Vagina (tissue), 2 donors: ENCODE measurements at regions not wholly inside any gene's neighbourhood (a gene's known extent, or its start where the extent isn't known, plus 50 kb on each side); places are given as distances from the start of the nearest gene placed in this dataset.

Experiments
- DNase-seq, 2 donors: peaks; one replicate each; pipeline ENCODE4 v3.0.0-alpha.2; 2017; ENCODE audit errors: extremely low spot score in 2 of 2
- H3K27ac ChIP-seq: fragments of 200-600 bp; sonication (generic); one replicate; pipeline ENCODE4 v1.5.1; 2019
- H3K27me3 ChIP-seq: fragments of 200-600 bp; sonication (generic); one replicate; pipeline ENCODE4 v1.5.1; 2019
- H3K36me3 ChIP-seq, 2 donors: fragments of 200-600 bp; sonication (generic); one replicate each; pipeline ENCODE4 v1.5.1; 2017 to 2019
- H3K4me1 ChIP-seq: fragments of 200-600 bp; sonication (generic); one replicate; pipeline ENCODE4 v1.5.1; 2019
- H3K4me3 ChIP-seq, 2 donors: fragments of 200-600 bp; sonication (generic); 1 replicate in 1 of 2; 2 replicates in 1 of 2; pipeline ENCODE4 v1.5.1; 2016 to 2019
- H3K9me3 ChIP-seq: fragments of 200-600 bp; sonication (generic); one replicate; pipeline ENCODE4 v1.5.1; 2019
- CTCF ChIP-seq, 3 experiments: fragments of 450-650 bp in 2 of 3; fragments of 200-600 bp in 1 of 3; sonication (generic) in 1 of 3; IDR thresholded peaks; one replicate each; pipeline ENCODE4 v1.5.1; 2017 to 2019; ENCODE audit warnings: antibody characterized with exemption in 3 of 3, mild to moderate bottlenecking in 2 of 3, moderate library complexity in 2 of 3
- POLR2A ChIP-seq, 2 donors: fragments of 450-650 bp; IDR thresholded peaks; one replicate each; pipeline ENCODE4 v1.6.1; 2017; ENCODE audit warnings: antibody characterized with exemption in 2 of 2, mild to moderate bottlenecking in 2 of 2, moderate library complexity in 2 of 2
- POLR2AphosphoS5 ChIP-seq, 2 donors: sonication (generic); formaldehyde crosslinking; IDR thresholded peaks; one replicate each; pipeline ENCODE4 v1.9.0; 2017; ENCODE audit warnings: antibody characterized with exemption in 2 of 2, mild to moderate bottlenecking in 2 of 2, low read depth in 1 of 2; ENCODE audit not compliant: insufficient read depth in 1 of 2
- intact Hi-C: fragments of 100-400 bp; cut with DNase I; formaldehyde crosslinking; loops from one replicate; pipeline ENCODE4 v1.15.1; 2023

GRCh38 chr9:129415942-129416651 lies 204.8 kb downstream of the C9orf50 start:
- no peak for DNase-seq
- Histone ChIP-seq H3K36me3 (no peaks in the 10 kb centered on the region), H3K4me1 (peaks cover 45% of the 10 kb centered on the region), H3K4me3 (no peak overlapping the region), H3K27ac (peak overlapping the region; percentile 98), H3K27me3 (no peaks in the 10 kb centered on the region), H3K9me3 (no peaks in the 10 kb centered on the region)
- TF ChIP-seq POLR2AphosphoS5 (IDR thresholded peaks at IDR 0.05; ENCODE audit: insufficient read depth in 1 of 2, low read depth in 1 of 2) (no peak), POLR2A (IDR thresholded peaks at IDR 0.05) (no peak), CTCF (IDR thresholded peaks at IDR 0.05) (no peak)
- intact Hi-C loops = no loop called here

GRCh38 chr9:129414993-129415941 lies 205.6 kb downstream of the C9orf50 start:
- H3K9me3 ChIP-seq = no peaks in the 10 kb centered on the region
- DNase-seq = no peak
- no peak overlapping the region for H3K4me3 ChIP-seq
- H3K27me3 ChIP-seq = no peaks in the 10 kb centered on the region
- H3K4me1 ChIP-seq = peaks cover 45% of the 10 kb centered on the region
- intact Hi-C loops = loop anchor here (5.0 kb wide), 2 partner anchors 67 to 78 kb away; no protein-coding TSS in a partner anchor
- TF ChIP-seq POLR2A (IDR thresholded peaks at IDR 0.05) (no peak), POLR2AphosphoS5 (IDR thresholded peaks at IDR 0.05; ENCODE audit: insufficient read depth in 1 of 2, low read depth in 1 of 2) (no peak), CTCF (IDR thresholded peaks at IDR 0.05) (no peak)
- H3K27ac ChIP-seq = peak overlapping the region; percentile 98
- no peaks in the 10 kb centered on the region for H3K36me3 ChIP-seq

GRCh38 chr9:129414377-129414992 lies 206.4 kb downstream of the C9orf50 start:
- no peak for DNase-seq
- intact Hi-C loops = loop anchor here (5.0 kb wide), 2 partner anchors 68 to 77 kb away; no protein-coding TSS in a partner anchor
- no peaks in the 10 kb centered on the region for H3K36me3 ChIP-seq
- H3K9me3 ChIP-seq = no peaks in the 10 kb centered on the region
- no peaks in the 10 kb centered on the region for H3K27me3 ChIP-seq
- TF ChIP-seq POLR2A (IDR thresholded peaks at IDR 0.05) (no peak), CTCF (IDR thresholded peaks at IDR 0.05) (no peak), POLR2AphosphoS5 (IDR thresholded peaks at IDR 0.05; ENCODE audit: insufficient read depth in 1 of 2, low read depth in 1 of 2) (no peak)
- H3K27ac ChIP-seq = peak overlapping the region; percentile 98
- peaks cover 45% of the 10 kb centered on the region for H3K4me1 ChIP-seq
- H3K4me3 ChIP-seq = peak overlapping the region; percentile 52 to 65

- DNase-seq = peak in 1 of 2 donors; percentile 96
- H3K4me1 ChIP-seq = peaks cover 45% of the 10 kb centered on the region
- peak overlapping the region; percentile 52 to 65 for H3K4me3 ChIP-seq
- no peaks in the 10 kb centered on the region for H3K9me3 ChIP-seq
- H3K36me3 ChIP-seq = no peaks in the 10 kb centered on the region
- peak overlapping the region; percentile 98 for H3K27ac ChIP-seq
- intact Hi-C loops = loop anchor here (5.0 kb wide), 2 partner anchors 69 to 76 kb away; no protein-coding TSS in a partner anchor
- H3K27me3 ChIP-seq = no peaks in the 10 kb centered on the region
- TF ChIP-seq POLR2AphosphoS5 (IDR thresholded peaks at IDR 0.05; ENCODE audit: insufficient read depth in 1 of 2, low read depth in 1 of 2) (peak; percentile 68 to 97), POLR2A (IDR thresholded peaks at IDR 0.05) (peak in 1 of 2 donors; percentile 97), CTCF (IDR thresholded peaks at IDR 0.05) (no peak)
Observed at GRCh38 chr9:129413537-129414376, 207.1 kb downstream of the C9orf50 start.
